MM.1S (cell line): ENCODE measurements at regions not wholly inside any gene's neighbourhood (a gene's known extent, or its start where the extent isn't known, plus 50 kb on each side); places are given as distances from the start of the nearest gene placed in this dataset.

Source experiments
- CTCF ChIP-seq: fragments of 300-600 bp; sonication (generic); IDR thresholded peaks from 2 replicates; pipeline ENCODE4 v1.5.1; 2016; ENCODE audit warnings: antibody characterized with exemption, low read length, mixed read lengths
- EZH2 ChIP-seq: fragments of 300-600 bp; sonication (generic); optimal IDR thresholded peaks from 2 replicates; pipeline ENCODE3; 2017; ENCODE audit warnings: low read depth, mild to moderate bottlenecking, antibody characterized with exemption, low read length, mixed read lengths

- TF ChIP-seq CTCF, result no peak
- TF ChIP-seq EZH2, result no peak
Observed at GRCh38 chr1:55600242-55600641, 385.1 kb upstream of the USP24 start.
